GM21423 (cell line): ENCODE measurements at regions not wholly inside any gene's neighbourhood (a gene's known extent, or its start where the extent isn't known, plus 50 kb on each side); places are given as distances from the start of the nearest gene placed in this dataset.

Experiments used
- ATAC-seq: cut with Tn5 transposase; IDR thresholded peaks from one replicate; pipeline ENCODE4 v1.9.1; 2021; ENCODE audit warnings: mild to moderate bottlenecking, moderate library complexity; ENCODE audit not compliant: unreplicated experiment

- no peak for ATAC-seq
Observed at GRCh38 chr12:89111964-89112363, 240.3 kb downstream of the DUSP6 start.

- no peak for ATAC-seq
Observed at GRCh38 chr12:89108265-89108664, 244.0 kb downstream of the DUSP6 start.

DNA sequence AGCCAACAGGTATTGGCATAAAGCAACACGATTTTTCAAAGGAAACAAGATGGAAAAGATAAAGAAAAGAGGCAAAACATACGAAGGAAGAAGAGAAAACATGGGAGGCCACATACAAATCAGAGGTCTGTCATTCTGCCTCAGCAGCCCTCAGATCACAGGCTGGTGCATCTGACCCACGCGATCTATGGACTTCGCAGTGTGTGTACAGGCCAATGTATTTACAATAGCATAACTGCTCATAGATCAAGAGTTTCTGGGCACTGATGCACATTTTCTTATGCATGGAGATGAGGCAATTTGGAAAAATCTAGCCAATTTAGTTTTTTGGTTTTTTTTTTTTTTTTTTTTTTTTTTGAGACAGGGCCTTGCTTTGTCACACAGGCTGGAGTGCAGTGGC, 245.4 kb downstream of the DUSP6 start:
- ATAC-seq = no peak

- ATAC-seq = no peak
Observed at GRCh38 chr12:89105243-89105642, 247.1 kb downstream of the DUSP6 start.

- ATAC-seq = no peak
Observed at GRCh38 chr12:89103831-89104230, 248.5 kb downstream of the DUSP6 start.

DNA sequence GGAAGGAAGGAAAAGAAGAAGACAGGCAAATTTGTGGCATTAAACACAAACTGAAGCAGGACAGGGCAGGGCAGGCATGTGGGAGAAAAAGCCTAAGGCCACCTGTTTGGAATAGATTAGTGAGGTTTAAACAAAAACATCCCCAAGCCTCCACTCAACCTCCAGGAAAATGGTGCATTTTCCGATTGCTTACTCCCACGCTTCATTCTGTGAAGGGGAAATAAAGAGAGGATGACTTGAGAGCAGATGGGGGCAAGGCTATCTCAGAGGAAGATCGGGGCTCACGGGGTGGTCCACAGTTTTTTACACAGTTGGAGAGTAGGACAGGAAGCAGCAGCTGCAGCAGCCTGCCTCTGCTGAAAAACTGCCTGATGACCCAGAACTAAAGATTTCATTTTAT, 250.9 kb downstream of the DUSP6 start:
- ATAC-seq = no peak

GRCh38 chr12:89098441-89099112, 253.7 kb downstream of the DUSP6 start:
- no peak for ATAC-seq

- ATAC-seq = no peak
Observed at GRCh38 chr12:89092297-89092696, 260.0 kb downstream of the DUSP6 start.

GRCh38 chr12:89091293-89091841, 260.9 kb downstream of the DUSP6 start:
- ATAC-seq = no peak

- no peak for ATAC-seq
Observed at GRCh38 chr12:89089264-89089663, 263.0 kb downstream of the DUSP6 start.

DNA sequence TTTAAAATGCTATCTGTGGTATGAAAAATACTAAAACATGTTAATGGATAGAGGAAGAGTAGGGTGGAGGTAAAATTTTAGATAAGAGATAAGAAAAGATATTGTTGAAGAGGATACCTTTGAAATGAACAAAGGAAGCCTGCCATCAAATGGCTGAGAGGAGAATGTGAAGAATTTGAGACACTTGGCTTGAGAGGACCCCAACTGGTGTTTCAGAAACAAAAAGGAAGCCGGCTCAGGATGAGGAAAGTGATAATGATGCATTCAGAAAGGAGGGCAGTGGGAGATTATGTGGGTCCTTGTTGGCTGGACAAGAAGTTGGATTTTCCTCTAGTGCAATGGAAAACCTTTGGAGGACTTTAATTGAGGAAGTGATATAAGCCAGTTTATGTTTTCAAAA, 264.4 kb downstream of the DUSP6 start:
- ATAC-seq = no peak

DNA sequence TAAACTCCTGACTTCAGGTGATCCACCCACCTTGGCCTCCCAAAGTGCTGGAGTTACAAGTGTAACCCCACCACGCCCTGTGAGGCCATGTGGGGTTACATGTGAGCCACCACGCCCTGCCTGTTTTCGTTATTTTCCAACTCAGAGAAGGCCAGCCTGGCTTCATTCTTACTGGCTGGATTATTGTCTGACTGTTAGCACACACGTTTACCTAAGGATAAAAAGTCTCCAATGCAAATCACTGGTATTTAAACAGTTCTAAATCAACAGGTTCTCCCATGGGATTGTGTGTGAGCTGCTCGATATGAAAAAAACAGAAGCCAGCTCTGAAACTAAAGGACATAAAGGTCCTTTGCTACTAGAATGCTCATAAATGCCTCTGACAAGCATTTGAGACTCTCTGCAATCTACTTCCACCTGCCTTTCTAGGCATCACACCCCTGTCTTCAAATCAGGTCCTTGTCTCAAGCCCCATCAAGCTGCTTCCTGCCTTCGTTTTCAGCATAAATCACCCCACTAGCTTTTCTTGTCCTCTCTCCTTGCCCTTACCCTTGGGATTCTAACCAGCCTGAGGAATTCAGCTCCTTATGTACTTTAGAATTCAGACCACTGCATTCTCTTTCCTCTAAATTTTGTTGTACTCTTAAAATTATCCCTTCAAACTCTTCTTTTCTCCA, 265.0 kb downstream of the DUSP6 start:
- no peak for ATAC-seq

DNA sequence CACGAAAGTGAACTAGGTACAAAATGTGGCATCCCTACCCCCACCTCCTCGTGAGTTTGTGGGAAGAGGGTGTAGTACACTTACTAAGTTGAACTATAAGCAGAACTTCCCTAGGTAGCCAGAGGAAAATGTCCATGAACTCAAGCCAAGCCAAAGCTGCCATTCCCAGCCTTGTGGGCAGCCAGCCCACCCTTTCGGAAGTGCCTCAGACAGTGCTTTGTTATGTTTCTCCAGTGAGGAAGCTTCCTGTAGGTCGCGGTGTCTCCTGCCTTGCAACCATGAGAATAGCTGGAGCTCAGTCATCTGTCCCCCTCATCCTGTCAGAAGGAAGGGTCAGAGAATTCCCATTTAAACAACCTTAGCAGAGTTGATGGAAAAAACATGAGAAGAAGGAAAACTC, 266.9 kb downstream of the DUSP6 start:
- no peak for ATAC-seq

DNA sequence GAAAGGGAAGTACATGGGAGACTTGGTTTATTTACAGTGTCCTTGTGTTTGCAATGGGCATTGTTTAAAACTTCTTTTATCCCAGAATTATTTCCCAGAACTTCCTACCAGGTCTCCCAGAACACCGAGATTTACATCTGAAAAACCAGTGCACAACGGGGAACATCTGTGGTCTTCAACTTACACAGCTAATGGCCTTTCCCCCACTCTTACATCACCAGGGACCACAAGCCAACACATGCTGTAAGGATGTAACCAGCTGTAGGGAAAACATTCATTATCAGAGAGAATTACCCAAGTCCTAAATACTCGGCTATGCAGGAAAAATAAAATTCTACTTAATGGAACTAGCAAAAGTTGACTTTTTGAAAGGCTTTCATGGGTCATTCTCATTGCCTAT, 267.6 kb downstream of the DUSP6 start:
- no peak for ATAC-seq

DNA sequence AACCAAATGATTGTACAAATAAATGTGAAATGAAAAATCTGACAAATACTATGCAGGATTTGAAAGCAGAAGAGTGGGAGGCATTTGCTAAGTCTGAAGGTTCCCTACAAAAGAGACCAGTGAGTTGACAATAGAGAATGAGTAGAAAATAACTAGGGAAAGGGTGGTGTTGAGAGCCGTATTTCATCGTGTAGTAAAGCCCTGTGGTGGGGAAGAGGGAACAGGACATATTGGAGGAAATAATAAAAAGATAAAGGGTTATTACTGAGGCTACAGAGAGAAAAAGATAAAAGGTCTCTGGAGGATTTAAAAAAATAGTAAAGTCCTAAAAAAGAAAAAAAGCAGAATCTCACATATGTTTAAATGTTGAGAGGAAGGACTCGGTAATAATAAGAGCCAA, 268.8 kb downstream of the DUSP6 start:
- no peak for ATAC-seq

- ATAC-seq = no peak
Observed at GRCh38 chr12:89082370-89082753, 269.9 kb downstream of the DUSP6 start.

DNA sequence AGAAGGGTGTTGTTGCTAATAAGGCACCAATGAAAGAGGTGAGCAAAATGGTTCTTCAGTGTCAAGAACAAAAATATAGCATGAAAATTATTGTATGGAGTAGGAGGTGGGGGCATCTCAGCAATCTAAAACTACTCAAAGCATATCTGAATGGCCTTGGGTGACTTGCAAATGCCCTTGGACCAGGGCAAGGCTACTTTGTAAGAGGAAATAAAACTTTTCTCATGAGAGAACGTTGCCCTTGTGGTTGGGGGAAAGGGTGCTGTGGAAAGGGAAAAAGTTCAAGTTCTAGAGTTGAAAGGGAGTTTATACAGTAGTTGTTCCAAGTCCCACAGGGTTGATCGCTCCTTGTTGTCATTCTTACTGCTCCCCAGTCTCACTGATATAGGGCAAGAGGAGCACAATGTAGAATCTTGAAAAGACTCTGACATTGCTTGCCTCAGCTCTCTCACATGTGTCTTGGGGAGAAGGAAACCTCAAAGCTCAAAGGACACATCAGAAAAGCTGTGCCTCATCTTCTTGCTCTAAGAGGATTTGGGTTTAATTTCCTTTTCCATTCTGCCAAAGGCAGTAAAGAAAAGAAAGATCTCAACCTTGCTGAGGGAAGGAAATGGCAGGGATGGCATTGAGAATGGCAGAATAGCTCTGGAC, 270.5 kb downstream of the DUSP6 start:
- ATAC-seq = no peak

DNA sequence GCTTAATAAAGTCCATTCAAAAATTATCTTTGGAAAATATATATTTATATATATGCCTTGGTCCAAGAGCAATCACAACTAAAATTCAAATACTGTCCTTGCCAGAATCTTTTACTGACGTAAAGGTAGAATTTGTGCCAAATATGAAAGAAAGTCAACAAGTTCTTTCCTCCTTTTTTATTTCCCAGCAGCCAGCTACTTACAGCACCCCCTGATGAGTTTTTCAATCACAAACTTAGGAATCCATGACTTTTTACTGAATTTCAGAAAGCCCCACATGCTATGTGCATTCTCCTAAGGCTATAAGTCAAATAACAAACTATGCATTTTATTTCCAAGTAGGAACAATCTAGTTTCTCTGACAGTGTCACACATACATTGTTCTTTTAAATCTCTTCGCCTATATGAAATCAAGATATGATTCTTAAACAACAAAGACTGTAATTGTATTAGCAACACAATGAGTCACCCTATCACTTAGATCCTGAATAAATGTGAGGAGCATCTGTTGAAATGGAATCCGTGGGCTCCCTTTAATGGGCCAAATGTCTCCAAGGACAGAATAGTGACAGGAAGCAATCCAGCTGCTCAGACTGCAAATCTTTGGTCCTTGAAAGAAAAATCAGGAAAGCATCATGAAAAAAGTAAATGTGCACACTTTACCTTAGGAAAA, 271.4 kb downstream of the DUSP6 start:
- no peak for ATAC-seq

GRCh38 chr12:89075880-89076540, 276.3 kb downstream of the DUSP6 start:
- no peak for ATAC-seq

DNA sequence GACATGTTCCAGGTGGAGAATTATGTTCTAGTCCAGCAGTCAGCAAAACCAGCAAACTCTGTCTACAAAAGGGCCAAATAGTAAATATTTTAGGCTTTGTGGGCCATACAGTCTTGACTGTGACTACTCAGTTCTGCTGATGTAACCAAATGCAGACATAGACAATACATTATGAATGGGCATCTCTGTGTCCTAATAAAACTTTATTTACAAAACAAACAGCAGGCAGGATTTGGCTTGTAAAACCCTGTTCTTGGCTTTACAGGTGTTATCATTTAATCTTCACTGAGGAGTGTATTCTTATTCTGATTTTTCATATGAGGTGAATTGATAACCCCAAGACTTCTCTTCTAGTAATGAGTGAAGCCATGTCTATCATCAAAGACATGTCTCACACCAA, 278.6 kb downstream of the DUSP6 start:
- no peak for ATAC-seq

DNA sequence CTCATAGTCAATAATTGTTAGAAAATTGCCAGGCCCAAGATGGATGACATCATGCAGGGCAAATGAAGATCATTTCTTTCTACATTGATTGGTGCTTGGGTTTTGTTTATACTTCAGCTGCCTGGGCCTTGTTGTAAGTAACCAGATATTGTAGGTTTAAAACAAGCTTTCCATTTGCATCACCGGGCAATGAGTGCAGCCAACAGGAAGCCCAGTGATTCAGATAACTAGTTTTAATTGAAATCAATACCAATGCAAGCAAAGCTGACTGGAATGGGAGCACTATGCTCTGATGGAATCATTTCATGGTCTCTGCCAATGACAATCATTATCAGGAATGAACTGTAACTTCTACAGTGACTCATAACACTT, 279.3 kb downstream of the DUSP6 start:
- no peak for ATAC-seq
